Ishikawa (cell line): ENCODE measurements at regions not wholly inside any gene's neighbourhood (a gene's known extent, or its start where the extent isn't known, plus 50 kb on each side); places are given as distances from the start of the nearest gene placed in this dataset.

Source experiments
- CEBPB ChIP-seq: IDR thresholded peaks from 2 replicates; pipeline ENCODE4 v1.6.1; 2012
- CREB1 ChIP-seq: IDR thresholded peaks from 2 replicates; pipeline ENCODE4 v1.6.1; 2012; ENCODE audit warnings: low read depth
- EGR1 ChIP-seq: IDR thresholded peaks from 2 replicates; pipeline ENCODE4 v1.6.1; 2012
- EP300 ChIP-seq: IDR thresholded peaks from 2 replicates; pipeline ENCODE4 v1.6.1; 2012; ENCODE audit warnings: borderline replicate concordance
- FOXM1 ChIP-seq: IDR thresholded peaks from 2 replicates; pipeline ENCODE4 v1.6.1; 2012; ENCODE audit warnings: low read depth, borderline replicate concordance
- NFIC ChIP-seq: IDR thresholded peaks from 2 replicates; pipeline ENCODE4 v1.6.1; 2012
- RAD21 ChIP-seq: IDR thresholded peaks from 2 replicates; pipeline ENCODE4 v1.6.1; 2012; ENCODE audit warnings: low read depth
- TAF1 ChIP-seq: IDR thresholded peaks from 2 replicates; pipeline ENCODE4 v1.6.1; 2012; ENCODE audit warnings: low read depth, mild to moderate bottlenecking
- TCF12 ChIP-seq: IDR thresholded peaks from 2 replicates; pipeline ENCODE4 v1.6.1; 2012; ENCODE audit warnings: low read depth
- TEAD4 ChIP-seq: IDR thresholded peaks from 2 replicates; pipeline ENCODE4 v1.6.1; 2012
- YY1 ChIP-seq: IDR thresholded peaks from 2 replicates; pipeline ENCODE4 v1.6.1; 2012; ENCODE audit warnings: low read depth
- ZBTB7A ChIP-seq: IDR thresholded peaks from 2 replicates; pipeline ENCODE4 v1.6.1; 2012; ENCODE audit warnings: low read depth
- TF ChIP-seq, protein P1 (sequence below): IDR thresholded peaks from 2 replicates; pipeline ENCODE4 v1.6.1; 2012; ENCODE audit warnings: low read depth, mild to moderate bottlenecking
- TF ChIP-seq, protein P2 (sequence below): IDR thresholded peaks from 2 replicates; pipeline ENCODE4 v1.6.1; 2012
- TF ChIP-seq, protein P3 (sequence below): IDR thresholded peaks from 2 replicates; pipeline ENCODE4 v1.6.1; 2012

DNA sequence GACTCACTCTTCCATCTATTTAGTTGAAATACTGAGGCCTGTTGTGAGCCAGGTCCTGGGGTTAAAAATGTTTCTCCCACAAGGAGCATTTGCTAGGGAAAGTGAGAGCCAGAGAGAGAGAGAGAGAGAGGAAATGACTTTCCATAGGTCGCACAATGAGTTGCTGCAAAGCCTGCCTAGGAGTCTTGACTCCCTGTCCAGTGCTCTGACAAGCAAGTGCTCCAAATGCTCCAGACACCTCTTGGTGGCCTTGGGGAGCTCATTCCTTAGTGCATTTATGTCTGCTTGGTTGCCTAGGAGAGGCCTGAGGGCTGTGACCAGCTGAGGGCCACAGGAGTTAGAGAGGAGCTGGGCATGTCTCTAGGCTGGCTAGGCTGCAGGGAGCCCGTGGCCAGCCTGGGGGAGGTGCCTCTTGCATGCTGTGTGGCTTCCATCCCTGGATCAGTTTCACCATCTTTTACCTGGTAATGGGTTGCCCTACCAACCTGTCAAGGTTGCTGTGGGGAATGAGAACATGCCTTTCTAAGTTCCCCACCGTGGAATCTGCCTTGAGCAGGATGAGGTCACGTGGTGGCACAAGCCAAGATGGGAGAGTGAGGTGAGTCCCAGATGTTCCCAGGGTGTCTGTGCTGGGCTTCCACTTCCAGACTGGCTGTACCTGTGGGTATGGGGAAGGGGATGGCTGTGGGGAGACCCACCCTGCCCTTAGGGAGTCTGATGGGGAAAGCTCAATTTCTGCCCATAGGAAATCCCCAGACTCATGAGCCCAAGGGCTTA lies 105.0 kb downstream of the VEGFA start:
- no peak for TF ChIP-seq TEAD4
- TF ChIP-seq EGR1 = no peak
- TF ChIP-seq YY1 = no peak
- TF ChIP-seq, protein P1, sequence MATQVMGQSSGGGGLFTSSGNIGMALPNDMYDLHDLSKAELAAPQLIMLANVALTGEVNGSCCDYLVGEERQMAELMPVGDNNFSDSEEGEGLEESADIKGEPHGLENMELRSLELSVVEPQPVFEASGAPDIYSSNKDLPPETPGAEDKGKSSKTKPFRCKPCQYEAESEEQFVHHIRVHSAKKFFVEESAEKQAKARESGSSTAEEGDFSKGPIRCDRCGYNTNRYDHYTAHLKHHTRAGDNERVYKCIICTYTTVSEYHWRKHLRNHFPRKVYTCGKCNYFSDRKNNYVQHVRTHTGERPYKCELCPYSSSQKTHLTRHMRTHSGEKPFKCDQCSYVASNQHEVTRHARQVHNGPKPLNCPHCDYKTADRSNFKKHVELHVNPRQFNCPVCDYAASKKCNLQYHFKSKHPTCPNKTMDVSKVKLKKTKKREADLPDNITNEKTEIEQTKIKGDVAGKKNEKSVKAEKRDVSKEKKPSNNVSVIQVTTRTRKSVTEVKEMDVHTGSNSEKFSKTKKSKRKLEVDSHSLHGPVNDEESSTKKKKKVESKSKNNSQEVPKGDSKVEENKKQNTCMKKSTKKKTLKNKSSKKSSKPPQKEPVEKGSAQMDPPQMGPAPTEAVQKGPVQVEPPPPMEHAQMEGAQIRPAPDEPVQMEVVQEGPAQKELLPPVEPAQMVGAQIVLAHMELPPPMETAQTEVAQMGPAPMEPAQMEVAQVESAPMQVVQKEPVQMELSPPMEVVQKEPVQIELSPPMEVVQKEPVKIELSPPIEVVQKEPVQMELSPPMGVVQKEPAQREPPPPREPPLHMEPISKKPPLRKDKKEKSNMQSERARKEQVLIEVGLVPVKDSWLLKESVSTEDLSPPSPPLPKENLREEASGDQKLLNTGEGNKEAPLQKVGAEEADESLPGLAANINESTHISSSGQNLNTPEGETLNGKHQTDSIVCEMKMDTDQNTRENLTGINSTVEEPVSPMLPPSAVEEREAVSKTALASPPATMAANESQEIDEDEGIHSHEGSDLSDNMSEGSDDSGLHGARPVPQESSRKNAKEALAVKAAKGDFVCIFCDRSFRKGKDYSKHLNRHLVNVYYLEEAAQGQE = no peak
- no peak for TF ChIP-seq CREB1
- TF ChIP-seq RAD21 = no peak
- TF ChIP-seq, protein P2, sequence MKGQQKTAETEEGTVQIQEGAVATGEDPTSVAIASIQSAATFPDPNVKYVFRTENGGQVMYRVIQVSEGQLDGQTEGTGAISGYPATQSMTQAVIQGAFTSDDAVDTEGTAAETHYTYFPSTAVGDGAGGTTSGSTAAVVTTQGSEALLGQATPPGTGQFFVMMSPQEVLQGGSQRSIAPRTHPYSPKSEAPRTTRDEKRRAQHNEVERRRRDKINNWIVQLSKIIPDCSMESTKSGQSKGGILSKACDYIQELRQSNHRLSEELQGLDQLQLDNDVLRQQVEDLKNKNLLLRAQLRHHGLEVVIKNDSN = no peak
- TF ChIP-seq CEBPB = no peak
- TF ChIP-seq EP300 = no peak
- TF ChIP-seq NFIC = no peak
- TF ChIP-seq FOXM1 = no peak
- no peak for TF ChIP-seq TAF1
- no peak for TF ChIP-seq ZBTB7A
- TF ChIP-seq, protein P3, sequence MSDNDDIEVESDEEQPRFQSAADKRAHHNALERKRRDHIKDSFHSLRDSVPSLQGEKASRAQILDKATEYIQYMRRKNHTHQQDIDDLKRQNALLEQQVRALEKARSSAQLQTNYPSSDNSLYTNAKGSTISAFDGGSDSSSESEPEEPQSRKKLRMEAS = no peak
- no peak for TF ChIP-seq TCF12

DNA sequence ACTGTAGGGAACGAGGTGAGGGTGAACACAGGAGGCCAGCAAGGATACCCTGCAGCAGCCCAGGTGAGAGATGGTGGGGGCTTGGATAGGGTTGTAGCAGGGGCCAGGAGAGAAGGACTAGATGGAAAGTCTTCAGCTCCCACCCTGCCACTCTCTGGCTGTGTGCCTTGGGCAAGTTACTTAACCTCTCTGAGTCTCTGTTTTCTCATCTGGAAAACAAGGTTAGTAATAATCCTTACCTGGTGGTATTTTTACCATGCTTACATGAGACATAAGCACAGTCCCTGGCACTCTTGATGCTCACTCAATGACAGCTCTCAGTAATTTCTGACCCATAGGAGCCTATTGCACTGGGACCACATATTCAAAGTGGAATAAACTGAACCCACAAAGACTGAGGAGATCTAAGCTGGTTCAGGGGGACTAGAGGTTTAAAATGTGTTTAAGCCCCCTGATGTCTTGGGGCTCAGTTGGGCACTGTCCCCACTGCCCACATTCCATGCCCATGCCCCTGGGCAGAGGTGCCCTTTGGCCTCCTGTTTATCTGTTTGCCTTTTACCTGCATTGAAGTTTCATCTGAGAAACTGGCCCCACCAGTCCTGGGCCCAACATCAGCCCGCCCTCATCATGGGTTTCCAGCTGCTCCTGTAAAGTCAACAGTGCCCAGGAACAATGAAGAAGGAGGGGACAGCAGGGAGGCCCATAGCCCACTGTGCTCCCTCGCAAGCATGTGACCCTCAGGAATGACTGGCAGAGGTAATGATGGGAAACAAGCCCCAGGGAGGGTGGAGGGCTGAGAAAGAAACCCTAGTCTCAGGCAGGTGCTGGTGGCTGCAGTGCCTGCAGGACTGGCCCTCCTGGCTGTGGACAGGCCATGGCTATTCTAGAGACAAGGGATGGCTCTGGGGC lies 104.0 kb downstream of the VEGFA start:
- TF ChIP-seq ZBTB7A (no peak; the same call in none of the 2 replicates), RAD21 (peak; percentile 25; the same call in 1 of the 2 replicates), NFIC (peak; percentile 72; the same call in 1 of the 2 replicates), TCF12 (peak; percentile 80), CEBPB (no peak), YY1 (no peak), CREB1 (no peak), EP300 (peak; percentile 72), TEAD4 (peak; percentile 40; the same call in 1 of the 2 replicates)
- TF ChIP-seq, protein P3 = peak; percentile 68
- TF ChIP-seq, protein P2 = peak; percentile 89

DNA sequence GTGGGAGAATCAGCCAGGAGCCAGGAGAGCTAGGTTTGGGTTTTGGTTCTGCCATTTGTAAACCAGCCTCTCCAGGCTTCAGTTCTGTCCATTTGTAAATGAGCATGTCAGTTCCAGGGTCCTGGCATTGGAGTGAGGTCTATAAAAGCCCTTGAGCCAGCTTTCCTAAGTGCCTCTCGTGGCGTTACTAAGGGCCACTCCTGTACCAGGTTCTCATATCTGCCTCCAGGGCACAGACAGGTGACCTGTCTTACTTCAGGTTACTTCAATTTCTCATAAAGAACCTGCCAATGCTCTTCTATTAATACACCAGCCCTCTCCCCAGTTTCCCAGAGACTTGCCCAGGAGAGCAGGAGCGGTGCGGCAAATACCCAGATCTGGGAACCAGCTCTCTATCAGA lies 101.9 kb downstream of the VEGFA start:
- TF ChIP-seq FOXM1 = no peak
- TF ChIP-seq, protein P1 = no peak
- no peak for TF ChIP-seq CREB1
- TF ChIP-seq CEBPB = no peak
- TF ChIP-seq, protein P2 = no peak
- TF ChIP-seq NFIC = no peak
- no peak for TF ChIP-seq EGR1
- TF ChIP-seq TAF1 = no peak

DNA sequence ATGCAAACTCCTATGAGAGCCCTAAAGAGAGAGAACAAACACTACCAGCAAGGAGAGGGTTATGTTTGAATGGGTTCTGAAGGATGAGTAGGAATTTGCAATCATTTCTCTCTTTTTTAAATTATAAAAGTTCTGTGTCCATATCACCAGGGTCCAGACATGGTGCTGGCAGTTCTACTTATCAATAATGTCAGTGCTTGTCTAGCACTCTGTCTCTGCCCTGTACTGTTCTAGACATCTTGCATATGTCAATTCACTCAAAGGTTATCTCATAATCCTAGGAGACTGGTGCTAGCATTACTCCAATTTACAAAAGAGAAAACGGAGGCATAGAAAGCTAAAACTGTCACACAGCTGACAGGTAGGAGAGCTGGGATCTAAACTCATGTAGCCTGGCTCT lies 101.3 kb downstream of the VEGFA start:
- no peak for TF ChIP-seq EGR1
- TF ChIP-seq EP300 = no peak
- TF ChIP-seq FOXM1 = no peak
- no peak for TF ChIP-seq RAD21
- no peak for TF ChIP-seq NFIC
- TF ChIP-seq, protein P1 = no peak
- TF ChIP-seq YY1 = no peak
